ENCODE measurements at regions not wholly inside any gene's neighbourhood (a gene's known extent, or its start where the extent isn't known, plus 50 kb on each side); places are given as distances from the start of the nearest gene placed in this dataset.

GRCh38 chr6:14487625-14488024, 370.1 kb downstream of the CD83 start:
- no peak for TF ChIP-seq POLR2A (IDR thresholded peaks at IDR 0.05; ENCODE audit: low read length)
- no peak for TF ChIP-seq GATA1 (IDR thresholded peaks at IDR 0.05; ENCODE audit: low read depth, low read length)

Data from erythroblast (primary cell).